Omental fat pad (tissue), 3 donors: ENCODE measurements at regions not wholly inside any gene's neighbourhood (a gene's known extent, or its start where the extent isn't known, plus 50 kb on each side); places are given as distances from the start of the nearest gene placed in this dataset.
"Not testable (repeated sequence)": the region's sequence is repeated elsewhere in the genome, so short reads cannot be mapped to it uniquely, and the experiment has no call there.

Experiments used
- ATAC-seq: fragments of 150-250 bp; one replicate; pipeline ENCODE4 v1.9.1; 2016; ENCODE audit warnings: mild to moderate bottlenecking, moderate library complexity; ENCODE audit not compliant: low FRiP score
- DNase-seq: peaks from one replicate; pipeline ENCODE4 v3.0.0-alpha.2; 2019; ENCODE audit warnings: low spot score
- TF ChIP-seq, protein P1 (sequence below), 3 donors: fragments of 450-650 bp; IDR thresholded peaks; one replicate each; pipeline ENCODE4 v1.5.1; 2016 to 2017; ENCODE audit warnings: antibody characterized with exemption in 3 of 3, mild to moderate bottlenecking in 3 of 3, moderate library complexity in 2 of 3

DNA sequence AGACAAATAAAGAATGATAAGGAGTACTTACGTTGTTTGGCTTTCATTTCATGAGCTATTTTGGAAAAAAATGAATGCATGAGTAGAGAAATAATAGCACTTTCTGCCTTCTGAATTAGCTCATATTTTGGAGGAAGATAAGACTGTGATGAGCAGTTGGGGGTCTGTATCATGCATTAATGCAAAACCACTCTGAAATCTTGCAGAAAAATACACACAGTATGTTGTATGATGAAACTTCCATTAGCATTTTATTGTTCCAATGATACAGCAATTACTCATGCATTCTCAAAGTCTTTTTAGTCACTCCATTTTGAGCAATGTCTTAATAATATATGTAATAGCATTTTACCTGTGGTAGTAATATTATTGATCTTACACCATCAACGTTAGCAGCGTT is 571.0 kb downstream of the CDH8 start:
- TF ChIP-seq, protein P1, sequence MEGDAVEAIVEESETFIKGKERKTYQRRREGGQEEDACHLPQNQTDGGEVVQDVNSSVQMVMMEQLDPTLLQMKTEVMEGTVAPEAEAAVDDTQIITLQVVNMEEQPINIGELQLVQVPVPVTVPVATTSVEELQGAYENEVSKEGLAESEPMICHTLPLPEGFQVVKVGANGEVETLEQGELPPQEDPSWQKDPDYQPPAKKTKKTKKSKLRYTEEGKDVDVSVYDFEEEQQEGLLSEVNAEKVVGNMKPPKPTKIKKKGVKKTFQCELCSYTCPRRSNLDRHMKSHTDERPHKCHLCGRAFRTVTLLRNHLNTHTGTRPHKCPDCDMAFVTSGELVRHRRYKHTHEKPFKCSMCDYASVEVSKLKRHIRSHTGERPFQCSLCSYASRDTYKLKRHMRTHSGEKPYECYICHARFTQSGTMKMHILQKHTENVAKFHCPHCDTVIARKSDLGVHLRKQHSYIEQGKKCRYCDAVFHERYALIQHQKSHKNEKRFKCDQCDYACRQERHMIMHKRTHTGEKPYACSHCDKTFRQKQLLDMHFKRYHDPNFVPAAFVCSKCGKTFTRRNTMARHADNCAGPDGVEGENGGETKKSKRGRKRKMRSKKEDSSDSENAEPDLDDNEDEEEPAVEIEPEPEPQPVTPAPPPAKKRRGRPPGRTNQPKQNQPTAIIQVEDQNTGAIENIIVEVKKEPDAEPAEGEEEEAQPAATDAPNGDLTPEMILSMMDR (IDR thresholded peaks at IDR 0.05) = no peak
- ATAC-seq (no peak), DNase-seq (no peak)

DNA sequence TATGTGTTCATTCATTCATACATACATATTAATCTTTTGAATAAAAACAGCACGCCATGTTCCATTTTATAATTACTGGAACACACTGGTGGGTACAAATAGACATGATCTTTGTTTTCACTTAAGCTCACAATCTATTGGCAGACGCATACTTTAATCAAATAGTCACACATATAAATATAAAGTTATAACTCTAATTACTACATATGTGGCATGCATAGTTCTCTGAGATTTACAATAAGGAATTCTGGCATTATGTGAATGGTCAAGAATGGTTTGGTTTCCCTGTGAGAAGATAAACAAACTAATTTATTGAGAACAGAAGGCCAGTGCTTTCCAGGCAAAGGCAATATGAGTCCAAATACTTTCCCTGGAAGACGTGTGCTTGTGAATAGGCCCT is 576.2 kb downstream of the CDH8 start:
- DNase-seq (no peak), ATAC-seq (no peak)
- TF ChIP-seq, protein P1 (IDR thresholded peaks at IDR 0.05) = no peak

DNA sequence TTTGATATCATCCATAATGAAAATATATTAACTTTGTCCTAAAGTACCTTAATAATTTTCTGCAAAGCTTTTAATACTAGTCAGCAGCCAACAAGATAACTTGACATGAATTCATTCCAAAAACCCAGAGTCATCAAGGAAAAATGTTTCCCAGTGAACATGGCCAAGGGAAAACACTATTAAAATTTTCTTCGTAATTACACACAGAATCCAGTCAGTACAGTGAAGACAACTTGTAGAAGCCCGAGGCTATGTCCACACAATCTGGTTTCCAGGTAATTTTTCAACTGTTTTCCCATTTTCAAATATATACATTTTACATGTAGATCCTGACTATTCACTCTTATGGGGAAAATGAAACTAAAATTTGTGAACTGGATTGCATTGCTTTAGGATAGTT is 600.9 kb downstream of the CDH8 start:
- TF ChIP-seq, protein P1 (IDR thresholded peaks at IDR 0.05) = no peak
- no peak for DNase-seq
- no peak for ATAC-seq

DNA sequence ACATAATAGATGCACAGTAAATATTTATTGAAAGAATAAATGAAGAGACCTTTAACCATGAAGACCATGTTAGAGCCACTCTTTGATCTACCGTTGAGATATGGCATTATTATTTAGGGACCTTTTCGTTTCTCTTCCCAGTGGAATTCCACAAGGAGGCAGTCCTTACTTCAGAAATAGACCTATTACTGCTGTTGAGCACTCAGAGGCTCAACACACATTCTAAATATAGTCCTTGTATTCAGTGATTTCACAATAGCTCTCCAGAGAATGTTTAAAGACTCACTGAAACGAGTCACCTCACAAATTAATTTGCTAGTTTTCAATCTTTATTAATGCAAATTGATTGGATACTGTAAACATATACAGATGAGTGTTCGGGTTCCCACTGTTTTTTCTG is 603.8 kb downstream of the CDH8 start:
- TF ChIP-seq, protein P1 (IDR thresholded peaks at IDR 0.05) = no peak
- ATAC-seq (no peak), DNase-seq (no peak)

DNA sequence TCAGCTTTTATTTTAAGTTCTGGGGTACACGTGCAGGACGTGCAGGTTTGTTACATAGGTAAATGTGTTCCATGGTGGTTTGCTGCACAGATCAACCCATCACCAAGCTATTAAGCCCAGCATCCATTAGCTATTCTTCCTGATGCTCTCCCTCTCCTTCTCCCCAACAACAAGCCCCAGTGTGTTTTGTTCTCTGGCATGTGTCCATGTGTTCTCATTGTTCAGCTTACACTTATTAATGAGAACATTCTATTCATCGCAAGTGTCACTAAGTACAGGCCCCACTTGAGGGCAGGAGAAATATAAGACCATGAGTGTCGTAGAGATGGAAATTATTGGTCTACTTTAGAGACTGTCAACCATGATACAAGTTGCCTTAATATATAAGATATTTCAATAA is 615.1 kb downstream of the CDH8 start:
- DNase-seq (no peak), ATAC-seq (no peak)
- TF ChIP-seq, protein P1 (IDR thresholded peaks at IDR 0.05) = no peak

DNA sequence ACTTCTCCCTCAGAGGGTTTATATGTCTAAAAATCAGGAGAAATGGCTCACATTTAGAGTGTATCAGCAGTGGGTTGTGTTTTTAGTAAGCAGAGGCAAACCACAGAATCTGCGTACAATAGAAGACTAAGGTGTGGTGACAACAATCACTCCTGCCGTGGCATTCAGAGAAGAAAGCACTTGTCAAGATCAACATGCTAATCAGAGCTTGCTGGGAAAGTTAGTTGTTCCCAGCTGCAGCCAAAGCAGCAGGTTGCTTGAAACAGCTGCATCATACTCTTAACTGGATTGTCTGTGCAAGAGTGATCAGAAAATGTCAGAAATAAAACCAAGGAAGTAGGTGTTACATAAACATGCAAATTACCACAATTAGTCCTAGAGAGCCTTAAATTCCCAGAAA is 616.4 kb downstream of the CDH8 start:
- no peak for DNase-seq
- TF ChIP-seq, protein P1 (IDR thresholded peaks at IDR 0.05) = no peak
- no peak for ATAC-seq

DNA sequence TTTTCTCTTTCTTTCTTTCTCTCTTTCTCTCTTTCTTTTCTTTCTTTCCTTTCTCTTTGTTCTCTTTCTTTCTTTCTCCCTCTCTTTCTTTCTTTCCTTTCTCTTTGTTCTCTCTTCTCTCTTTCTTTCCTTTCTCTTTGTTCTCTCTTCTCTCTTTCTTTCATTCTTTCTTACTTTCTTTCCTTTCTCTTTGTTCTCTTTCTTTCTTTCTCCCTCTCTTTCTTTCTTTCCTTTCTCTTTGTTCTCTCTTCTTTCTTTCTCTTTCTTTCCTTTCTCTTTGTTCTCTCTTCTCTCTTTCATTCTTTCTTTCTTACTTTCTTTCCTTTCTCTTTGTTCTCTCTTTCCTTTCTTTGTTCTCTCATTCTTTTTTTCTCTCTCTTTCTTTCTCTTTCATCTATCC is 617.4 kb downstream of the CDH8 start:
- not testable (repeated sequence) for ATAC-seq, DNase-seq

DNA sequence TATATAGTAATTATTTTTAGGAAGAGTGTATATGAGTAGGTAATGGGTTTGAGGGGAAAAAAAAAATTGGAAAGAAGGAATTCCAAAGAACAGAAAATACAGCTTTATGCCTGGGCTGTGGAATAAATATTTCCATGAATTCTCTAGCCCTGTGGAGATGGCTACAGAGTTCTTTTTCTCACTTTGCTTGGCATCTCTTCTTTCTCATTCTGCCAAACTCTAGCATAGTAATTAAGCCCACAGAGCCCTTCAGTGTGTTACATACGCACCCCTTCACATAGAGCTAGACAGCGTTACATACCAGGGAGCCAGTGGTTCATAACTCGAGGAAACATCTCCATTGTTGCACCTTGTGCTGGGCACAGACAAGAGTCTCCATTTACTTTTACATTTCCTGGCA is 621.1 kb downstream of the CDH8 start:
- TF ChIP-seq, protein P1 (IDR thresholded peaks at IDR 0.05) = no peak
- no peak for ATAC-seq
- no peak for DNase-seq
